NCI-H128 (cell line): ENCODE measurements at regions not wholly inside any gene's neighbourhood (a gene's known extent, or its start where the extent isn't known, plus 50 kb on each side); places are given as distances from the start of the nearest gene placed in this dataset.

Experiments
- DNase-seq: peaks from one replicate; lab custom pipeline; 2025; ENCODE audit not compliant: unreplicated experiment; lab: John Stamatoyannopoulos, UW

- DNase-seq: no peak
These were observed 182.5 kb downstream of the TMX3 start for GRCh38 chr18:68532328-68532885.

DNA sequence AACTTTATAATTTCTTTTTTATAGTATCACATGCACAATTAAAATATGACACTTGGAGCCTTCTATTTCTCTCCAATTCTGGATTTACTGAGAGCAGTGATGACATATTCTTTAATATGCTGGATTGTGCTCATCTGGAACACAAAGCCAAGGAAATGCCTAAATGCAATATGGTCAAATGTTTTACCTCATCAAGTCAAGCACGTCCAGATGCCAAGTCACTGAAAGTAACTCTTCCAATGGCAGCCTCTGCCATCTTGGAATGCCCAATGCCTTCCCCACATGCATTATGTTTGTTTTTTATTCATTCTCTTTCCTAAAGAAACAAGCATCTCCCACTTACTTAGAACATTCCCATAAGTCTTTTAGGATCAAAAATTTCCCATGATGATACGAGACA lies 189.8 kb downstream of the TMX3 start:
- no peak for DNase-seq

DNA sequence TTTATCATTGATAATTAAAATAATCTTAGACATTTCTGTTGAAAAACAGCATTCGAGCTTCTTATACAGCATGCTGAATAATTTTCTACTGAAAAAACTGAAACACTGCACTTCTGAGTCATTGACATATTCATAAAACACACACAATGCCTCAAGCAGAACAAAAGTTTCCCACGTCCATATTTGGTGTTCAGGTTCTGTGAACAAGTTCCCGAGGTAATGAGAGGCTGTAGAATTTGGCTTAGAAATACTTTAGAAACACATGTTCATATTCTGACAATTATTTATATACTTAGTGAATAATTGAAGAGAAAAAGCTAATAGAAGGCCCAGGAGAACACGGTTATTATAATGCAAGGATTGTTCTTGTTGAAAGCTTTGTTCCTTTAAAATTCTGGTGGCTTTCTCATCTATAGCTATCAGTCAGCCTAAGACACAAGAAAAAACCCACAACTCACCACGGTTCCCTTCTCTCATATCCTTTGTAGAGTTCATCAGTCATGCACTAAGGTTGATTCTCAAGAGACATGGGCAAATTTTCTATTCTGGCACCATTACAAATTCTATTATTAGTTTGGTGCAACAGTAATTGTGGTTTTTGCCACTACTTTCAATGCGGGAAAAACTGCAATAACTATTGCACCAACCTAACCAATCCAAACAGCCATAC lies 194.4 kb downstream of the TMX3 start:
- DNase-seq: no peak

DNA sequence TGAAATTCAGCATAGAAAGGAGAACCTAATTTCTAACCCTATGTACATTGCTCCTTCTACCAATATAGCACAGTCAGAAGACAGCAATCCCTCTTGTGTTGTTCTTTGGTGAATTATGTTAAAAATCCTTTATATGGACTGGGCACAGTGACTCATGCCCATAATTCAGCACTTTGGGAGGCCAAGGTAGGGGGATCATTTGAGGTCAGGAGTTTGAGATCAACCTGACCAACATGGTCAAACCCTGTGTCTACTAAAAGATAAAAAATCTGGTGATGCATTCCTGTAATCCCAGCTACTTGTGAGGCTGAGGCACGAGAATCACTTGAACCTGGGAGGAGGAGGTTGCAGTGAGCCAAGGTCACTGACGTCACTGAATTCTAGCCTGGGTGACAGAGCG lies 195.6 kb downstream of the TMX3 start:
- DNase-seq: no peak

GRCh38 chr18:68509902-68510301 lies 205.0 kb downstream of the TMX3 start:
- no peak for DNase-seq

GRCh38 chr18:68507781-68508180 lies 207.1 kb downstream of the TMX3 start:
- DNase-seq: no peak

- DNase-seq: no peak
These were observed 209.7 kb downstream of the TMX3 start for GRCh38 chr18:68505178-68505574.

DNA sequence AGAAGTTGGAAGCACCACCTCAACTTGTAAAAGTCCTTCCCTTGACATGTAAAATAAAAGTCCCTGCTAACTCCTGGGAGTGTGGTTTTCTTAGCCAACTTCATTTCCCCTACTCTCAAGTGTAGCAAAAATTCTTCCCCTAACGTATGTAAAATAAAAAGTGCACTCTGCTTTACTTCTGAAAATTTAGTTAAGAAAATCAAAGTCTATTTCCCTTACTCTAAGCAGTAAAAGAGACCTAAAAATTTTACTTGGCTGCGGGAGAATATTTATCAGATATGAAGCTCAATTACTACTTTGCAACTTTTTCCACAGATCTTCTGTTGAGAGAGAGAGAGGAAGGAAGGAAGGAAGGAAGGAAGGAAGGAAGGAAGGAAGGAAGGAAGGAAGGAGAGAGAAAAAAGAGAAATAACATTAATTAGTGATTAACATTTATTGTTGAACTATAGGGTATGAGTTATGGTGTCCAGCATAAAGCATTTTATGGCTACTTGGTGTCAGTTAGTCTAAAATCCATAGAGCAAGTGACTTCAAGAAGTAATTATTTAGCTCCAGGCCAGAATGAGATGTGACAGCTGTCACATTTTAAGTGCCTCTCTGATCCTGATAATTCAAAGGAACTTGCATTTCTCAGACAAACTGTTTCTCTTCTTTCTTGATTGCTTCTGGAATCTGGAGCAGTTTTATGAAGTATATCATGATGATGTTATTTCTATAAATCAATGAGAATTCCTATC lies 210.3 kb downstream of the TMX3 start:
- no peak for DNase-seq

- DNase-seq: no peak
These were observed 214.4 kb downstream of the TMX3 start for GRCh38 chr18:68500556-68500955.

- DNase-seq: no peak
These were observed 215.8 kb downstream of the TMX3 start for GRCh38 chr18:68499141-68499540.

DNA sequence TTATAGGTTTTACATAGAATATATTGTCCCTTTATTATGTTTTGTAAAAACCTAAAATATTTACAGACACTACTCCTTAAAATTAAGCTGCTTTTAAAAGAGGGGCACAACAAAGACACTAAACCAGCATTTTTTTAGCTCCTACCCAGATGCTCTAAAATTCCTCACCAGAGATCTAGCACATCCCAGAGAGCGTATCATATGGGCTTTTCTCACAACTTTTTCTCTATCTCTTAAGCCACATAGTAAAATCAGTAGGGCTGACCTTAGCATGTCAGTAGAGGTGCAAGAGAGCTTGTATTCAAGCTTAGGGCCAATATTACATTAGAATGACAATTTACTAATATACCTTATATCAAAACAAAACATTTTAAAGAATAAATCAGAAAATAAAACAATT lies 216.3 kb downstream of the TMX3 start:
- DNase-seq: no peak

GRCh38 chr18:68498185-68498584 lies 216.7 kb downstream of the TMX3 start:
- DNase-seq: no peak

- no peak for DNase-seq
These were observed 219.9 kb downstream of the TMX3 start for GRCh38 chr18:68494802-68495581.

GRCh38 chr18:68489013-68489792 lies 225.7 kb downstream of the TMX3 start:
- DNase-seq: no peak

GRCh38 chr18:68484241-68484640 lies 230.7 kb downstream of the TMX3 start:
- DNase-seq: no peak

DNA sequence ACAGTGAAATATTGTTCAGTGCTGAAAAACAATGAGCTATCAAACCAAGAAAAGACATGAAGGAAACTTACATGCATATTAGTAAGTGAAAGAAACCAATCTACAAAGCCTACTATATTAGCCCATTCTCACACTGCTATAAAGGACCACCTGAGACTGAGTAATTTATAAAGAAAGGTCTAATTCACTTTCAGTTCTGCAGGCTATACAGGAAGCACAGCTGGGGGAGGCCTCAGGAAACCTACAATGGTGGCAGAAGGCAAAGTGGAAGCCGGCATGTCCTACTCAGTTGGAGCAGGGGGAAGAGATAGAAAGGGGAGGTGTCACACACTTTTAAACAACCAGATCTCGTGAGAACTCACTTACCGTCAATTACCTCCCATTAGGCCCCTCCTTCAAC lies 232.1 kb downstream of the TMX3 start:
- no peak for DNase-seq

DNA sequence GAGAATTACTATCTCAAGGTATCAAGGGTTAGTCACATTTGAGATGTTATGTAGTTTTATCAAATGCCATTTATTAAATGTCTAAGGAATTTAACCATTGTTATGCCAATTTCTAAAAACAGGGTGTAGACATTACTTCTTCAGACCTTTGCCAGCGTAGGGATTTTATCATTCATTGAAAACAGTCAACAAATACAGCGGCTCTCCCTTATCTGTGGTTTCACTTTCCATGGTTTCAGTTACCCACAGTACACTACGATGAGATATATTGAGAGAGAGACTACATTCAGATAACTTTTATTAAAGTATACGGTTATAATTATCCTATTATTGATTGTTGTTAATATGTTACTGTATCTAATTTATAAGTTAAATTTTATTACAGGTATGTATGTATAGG lies 234.7 kb downstream of the TMX3 start:
- DNase-seq: no peak

- no peak for DNase-seq
These were observed 236.7 kb downstream of the TMX3 start for GRCh38 chr18:68478246-68478645.

DNA sequence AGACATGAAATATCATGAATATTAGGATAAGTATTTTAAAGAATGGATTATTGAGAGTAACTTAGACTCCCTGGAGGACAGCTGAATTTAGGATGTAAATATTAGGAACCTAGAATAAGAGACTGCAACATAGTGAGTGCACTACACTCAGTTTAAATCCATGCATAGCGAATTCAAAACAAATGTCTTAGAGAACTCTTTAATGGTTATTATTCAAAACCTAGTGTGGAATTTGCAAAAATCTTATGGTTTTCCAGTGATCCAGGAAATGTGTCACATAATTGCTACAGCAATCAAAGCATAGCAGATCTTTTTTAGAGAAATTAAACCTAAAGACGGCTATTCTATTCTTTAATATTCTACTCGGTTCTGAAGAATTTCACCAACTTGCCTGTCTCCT lies 239.0 kb downstream of the TMX3 start:
- no peak for DNase-seq

GRCh38 chr18:68472701-68473295 lies 242.1 kb downstream of the TMX3 start:
- DNase-seq: no peak
